Transverse colon (tissue), 4 donors: ENCODE measurements at regions not wholly inside any gene's neighbourhood (a gene's known extent, or its start where the extent isn't known, plus 50 kb on each side); places are given as distances from the start of the nearest gene placed in this dataset.

Experiments
- EP300 ChIP-seq: sonication (generic); formaldehyde crosslinking; IDR thresholded peaks from one replicate; pipeline ENCODE4 v1.6.1; 2017; ENCODE audit warnings: antibody characterized with exemption, low read depth
- POLR2A ChIP-seq: fragments of 450-650 bp; IDR thresholded peaks from one replicate; pipeline ENCODE4 v1.6.1; 2016; ENCODE audit warnings: antibody characterized with exemption, mild to moderate bottlenecking, moderate library complexity
- POLR2AphosphoS5 ChIP-seq, 3 donors: sonication (generic); formaldehyde crosslinking; IDR thresholded peaks; one replicate each; pipeline ENCODE4 v1.6.1; 2016; ENCODE audit warnings: antibody characterized with exemption in 3 of 3
- TF ChIP-seq, protein P1 (sequence below), 5 experiments: fragments of 200-600 bp in 3 of 5; fragments of 450-650 bp in 2 of 5; sonication (generic) in 3 of 5; IDR thresholded peaks; 1 replicate in 2 of 5; 2 replicates in 3 of 5; pipeline ENCODE4 v1.5.1; 2016 to 2017; ENCODE audit warnings: antibody characterized with exemption in 5 of 5, inconsistent platforms in 3 of 5, mild to moderate bottlenecking in 2 of 5, moderate library complexity in 1 of 5

DNA sequence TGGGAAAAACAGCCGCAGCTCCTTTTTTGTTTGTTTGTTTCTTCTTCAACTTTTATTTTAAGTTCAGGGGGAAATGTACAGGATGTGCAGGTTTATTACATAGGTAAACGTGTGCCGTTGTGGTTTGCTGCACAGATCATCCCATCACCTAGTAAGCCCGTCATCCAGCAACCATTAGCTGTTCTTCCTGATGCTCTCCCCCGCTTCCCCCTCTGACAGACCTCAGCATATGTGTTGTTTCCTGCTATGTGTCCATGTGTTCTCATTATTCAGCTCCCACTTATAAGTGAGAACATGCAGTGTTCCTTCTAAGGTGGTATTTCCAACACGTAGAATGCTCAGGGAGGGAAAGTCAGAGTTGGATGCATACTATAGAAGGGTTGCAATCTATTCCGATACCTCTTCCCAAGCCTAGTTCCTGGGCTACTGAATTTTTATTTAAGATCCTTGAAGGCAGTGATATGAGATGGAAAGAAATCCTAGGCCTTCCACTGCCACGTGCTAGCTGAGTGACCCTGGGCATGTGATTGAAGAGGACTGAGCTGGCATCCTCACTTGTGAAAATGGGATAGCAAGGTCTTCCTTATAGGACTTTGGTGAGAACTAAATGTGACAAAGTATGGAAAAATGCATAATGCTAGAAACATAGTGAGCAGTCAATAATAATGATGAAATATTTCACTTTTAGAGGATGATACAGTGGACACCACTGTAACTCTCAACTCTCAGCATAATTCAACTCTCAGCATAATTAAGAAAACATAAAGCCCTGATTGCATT, 278.5 kb downstream of the REEP3 start:
- no peak for TF ChIP-seq POLR2A
- TF ChIP-seq, protein P1, sequence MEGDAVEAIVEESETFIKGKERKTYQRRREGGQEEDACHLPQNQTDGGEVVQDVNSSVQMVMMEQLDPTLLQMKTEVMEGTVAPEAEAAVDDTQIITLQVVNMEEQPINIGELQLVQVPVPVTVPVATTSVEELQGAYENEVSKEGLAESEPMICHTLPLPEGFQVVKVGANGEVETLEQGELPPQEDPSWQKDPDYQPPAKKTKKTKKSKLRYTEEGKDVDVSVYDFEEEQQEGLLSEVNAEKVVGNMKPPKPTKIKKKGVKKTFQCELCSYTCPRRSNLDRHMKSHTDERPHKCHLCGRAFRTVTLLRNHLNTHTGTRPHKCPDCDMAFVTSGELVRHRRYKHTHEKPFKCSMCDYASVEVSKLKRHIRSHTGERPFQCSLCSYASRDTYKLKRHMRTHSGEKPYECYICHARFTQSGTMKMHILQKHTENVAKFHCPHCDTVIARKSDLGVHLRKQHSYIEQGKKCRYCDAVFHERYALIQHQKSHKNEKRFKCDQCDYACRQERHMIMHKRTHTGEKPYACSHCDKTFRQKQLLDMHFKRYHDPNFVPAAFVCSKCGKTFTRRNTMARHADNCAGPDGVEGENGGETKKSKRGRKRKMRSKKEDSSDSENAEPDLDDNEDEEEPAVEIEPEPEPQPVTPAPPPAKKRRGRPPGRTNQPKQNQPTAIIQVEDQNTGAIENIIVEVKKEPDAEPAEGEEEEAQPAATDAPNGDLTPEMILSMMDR (IDR thresholded peaks at IDR 0.05), result no peak
- no peak for TF ChIP-seq POLR2AphosphoS5 (IDR thresholded peaks at IDR 0.05)
- no peak for TF ChIP-seq EP300
